A673 (cell line): ENCODE measurements at regions not wholly inside any gene's neighbourhood (a gene's known extent, or its start where the extent isn't known, plus 50 kb on each side); places are given as distances from the start of the nearest gene placed in this dataset.

Experiments used
- CTCF ChIP-seq: fragments of 300-800, 200-600 bp; sonication (generic); conservative IDR thresholded peaks from 2 replicates; pipeline ENCODE4 v1.5.1; 2017; ENCODE audit warnings: low read depth, mild to moderate bottlenecking, antibody characterized with exemption, low read length, moderate library complexity, mixed read lengths
- EZH2 ChIP-seq: fragments of 200-600 bp; sonication (generic); IDR thresholded peaks from 2 replicates; pipeline ENCODE4 v1.6.1; 2017; ENCODE audit warnings: borderline replicate concordance, low read depth, mild to moderate bottlenecking, mixed read lengths, antibody characterized with exemption, low read length; ENCODE audit not compliant: poor library complexity, severe bottlenecking

GRCh38 chr20:50290112-50290511 is 99.5 kb downstream of the CEBPB start:
- TF ChIP-seq CTCF (no peak), EZH2 (no peak)
